ENCODE measurements at regions not wholly inside any gene's neighbourhood (a gene's known extent, or its start where the extent isn't known, plus 50 kb on each side); places are given as distances from the start of the nearest gene placed in this dataset.

- H3K36me3 ChIP-seq (ENCODE audit: insufficient read depth, low read length) = no peaks in the 10 kb centered on the region
- H3K9me3 ChIP-seq (ENCODE audit: control insufficient read depth, insufficient read depth, low read length) = no peaks in the 10 kb centered on the region
- no peak overlapping the region for H3K9ac ChIP-seq (ENCODE audit: low read depth, low read length)
- H3K4me1 ChIP-seq (ENCODE audit: insufficient read depth, low read length) = no peaks in the 10 kb centered on the region
Observed at GRCh38 chr4:53778155-53778554, 186.9 kb upstream of the LNX1 start.

- Histone ChIP-seq H3K9me3 (ENCODE audit: control insufficient read depth, insufficient read depth, low read length) (no peaks in the 10 kb centered on the region), H3K9ac (ENCODE audit: low read depth, low read length) (no peak overlapping the region), H3K4me1 (ENCODE audit: insufficient read depth, low read length) (no peaks in the 10 kb centered on the region), H3K36me3 (ENCODE audit: insufficient read depth, low read length) (no peaks in the 10 kb centered on the region)
Observed at GRCh38 chr4:53777244-53777984, 186.1 kb upstream of the LNX1 start.

- H3K4me1 ChIP-seq (ENCODE audit: insufficient read depth, low read length) = no peaks in the 10 kb centered on the region
- H3K9me3 ChIP-seq (ENCODE audit: control insufficient read depth, insufficient read depth, low read length) = no peaks in the 10 kb centered on the region
- no peaks in the 10 kb centered on the region for H3K36me3 ChIP-seq (ENCODE audit: insufficient read depth, low read length)
Observed at GRCh38 chr4:53776141-53776540, 184.9 kb upstream of the LNX1 start.

GRCh38 chr4:53775381-53775780, 184.1 kb upstream of the LNX1 start:
- H3K4me1 ChIP-seq (ENCODE audit: insufficient read depth, low read length) = no peaks in the 10 kb centered on the region

More at GRCh38 chr4:53776141-53776540, 184.9 kb upstream of the LNX1 start:
- H3K9ac ChIP-seq (ENCODE audit: low read depth, low read length) = no peak overlapping the region

GRCh38 chr4:53771326-53771725, 180.0 kb upstream of the LNX1 start:
- H3K9ac ChIP-seq (ENCODE audit: low read depth, low read length) = no peak overlapping the region
- H3K9me3 ChIP-seq (ENCODE audit: control insufficient read depth, insufficient read depth, low read length) = no peaks in the 10 kb centered on the region
- H3K4me1 ChIP-seq (ENCODE audit: insufficient read depth, low read length) = no peaks in the 10 kb centered on the region
- no peaks in the 10 kb centered on the region for H3K36me3 ChIP-seq (ENCODE audit: insufficient read depth, low read length)

More at GRCh38 chr4:53775381-53775780, 184.1 kb upstream of the LNX1 start:
- Histone ChIP-seq H3K36me3 (ENCODE audit: insufficient read depth, low read length) (no peaks in the 10 kb centered on the region), H3K9ac (ENCODE audit: low read depth, low read length) (no peak overlapping the region), H3K9me3 (ENCODE audit: control insufficient read depth, insufficient read depth, low read length) (no peaks in the 10 kb centered on the region)

- no peak overlapping the region for H3K9ac ChIP-seq (ENCODE audit: low read depth, low read length)
- H3K9me3 ChIP-seq (ENCODE audit: control insufficient read depth, insufficient read depth, low read length) = no peaks in the 10 kb centered on the region
- no peaks in the 10 kb centered on the region for H3K4me1 ChIP-seq (ENCODE audit: insufficient read depth, low read length)
- H3K36me3 ChIP-seq (ENCODE audit: insufficient read depth, low read length) = no peaks in the 10 kb centered on the region
Observed at GRCh38 chr4:53767482-53767881, 176.2 kb upstream of the LNX1 start.

GRCh38 chr4:53764761-53765490, 173.6 kb upstream of the LNX1 start:
- Histone ChIP-seq H3K9ac (ENCODE audit: low read depth, low read length) (no peak overlapping the region), H3K36me3 (ENCODE audit: insufficient read depth, low read length) (no peaks in the 10 kb centered on the region), H3K9me3 (ENCODE audit: control insufficient read depth, insufficient read depth, low read length) (0 out of 2 replicates have a peak, but pooled peaks cover 3% of the 10 kb centered on the region), H3K4me1 (ENCODE audit: insufficient read depth, low read length) (no peaks in the 10 kb centered on the region)

GRCh38 chr4:53763813-53764597, 172.7 kb upstream of the LNX1 start:
- no peaks in the 10 kb centered on the region for H3K4me1 ChIP-seq (ENCODE audit: insufficient read depth, low read length)
- 0 out of 2 replicates have a peak, but pooled peaks cover 3% of the 10 kb centered on the region for H3K9me3 ChIP-seq (ENCODE audit: control insufficient read depth, insufficient read depth, low read length)

GRCh38 chr4:53755656-53756055, 164.4 kb upstream of the LNX1 start:
- Histone ChIP-seq H3K9ac (ENCODE audit: low read depth, low read length) (no peak overlapping the region), H3K36me3 (ENCODE audit: insufficient read depth, low read length) (no peaks in the 10 kb centered on the region), H3K9me3 (ENCODE audit: control insufficient read depth, insufficient read depth, low read length) (no peaks in the 10 kb centered on the region), H3K4me1 (ENCODE audit: insufficient read depth, low read length) (no peaks in the 10 kb centered on the region)

More at GRCh38 chr4:53763813-53764597, 172.7 kb upstream of the LNX1 start:
- no peaks in the 10 kb centered on the region for H3K36me3 ChIP-seq (ENCODE audit: insufficient read depth, low read length)
- H3K9ac ChIP-seq (ENCODE audit: low read depth, low read length) = no peak overlapping the region

GRCh38 chr4:53752124-53752523, 160.8 kb upstream of the LNX1 start:
- H3K9me3 ChIP-seq (ENCODE audit: control insufficient read depth, insufficient read depth, low read length) = no peaks in the 10 kb centered on the region
- no peaks in the 10 kb centered on the region for H3K4me1 ChIP-seq (ENCODE audit: insufficient read depth, low read length)
- H3K36me3 ChIP-seq (ENCODE audit: insufficient read depth, low read length) = no peaks in the 10 kb centered on the region
- H3K9ac ChIP-seq (ENCODE audit: low read depth, low read length) = no peak overlapping the region

GRCh38 chr4:53748328-53748772, 157.1 kb upstream of the LNX1 start:
- Histone ChIP-seq H3K4me1 (ENCODE audit: insufficient read depth, low read length) (no peaks in the 10 kb centered on the region), H3K9ac (ENCODE audit: low read depth, low read length) (no peak overlapping the region), H3K9me3 (ENCODE audit: control insufficient read depth, insufficient read depth, low read length) (no peaks in the 10 kb centered on the region), H3K36me3 (ENCODE audit: insufficient read depth, low read length) (no peaks in the 10 kb centered on the region)

GRCh38 chr4:53747401-53747800, 156.1 kb upstream of the LNX1 start:
- Histone ChIP-seq H3K4me1 (ENCODE audit: insufficient read depth, low read length) (no peaks in the 10 kb centered on the region), H3K9me3 (ENCODE audit: control insufficient read depth, insufficient read depth, low read length) (no peaks in the 10 kb centered on the region), H3K36me3 (ENCODE audit: insufficient read depth, low read length) (no peaks in the 10 kb centered on the region), H3K9ac (ENCODE audit: low read depth, low read length) (no peak overlapping the region)

GRCh38 chr4:53744446-53745160, 153.3 kb upstream of the LNX1 start:
- H3K4me1 ChIP-seq (ENCODE audit: insufficient read depth, low read length) = no peaks in the 10 kb centered on the region
- no peak overlapping the region for H3K9ac ChIP-seq (ENCODE audit: low read depth, low read length)
- no peaks in the 10 kb centered on the region for H3K9me3 ChIP-seq (ENCODE audit: control insufficient read depth, insufficient read depth, low read length)
- H3K36me3 ChIP-seq (ENCODE audit: insufficient read depth, low read length) = no peaks in the 10 kb centered on the region
